Vagina (tissue), 2 donors: ENCODE measurements at regions not wholly inside any gene's neighbourhood (a gene's known extent, or its start where the extent isn't known, plus 50 kb on each side); places are given as distances from the start of the nearest gene placed in this dataset.

Experiments used
- CTCF ChIP-seq, 3 experiments: fragments of 450-650 bp in 2 of 3; fragments of 200-600 bp in 1 of 3; sonication (generic) in 1 of 3; IDR thresholded peaks; one replicate each; pipeline ENCODE4 v1.5.1; 2017 to 2019; ENCODE audit warnings: antibody characterized with exemption in 3 of 3, mild to moderate bottlenecking in 2 of 3, moderate library complexity in 2 of 3
- POLR2A ChIP-seq, 2 donors: fragments of 450-650 bp; IDR thresholded peaks; one replicate each; pipeline ENCODE4 v1.6.1; 2017; ENCODE audit warnings: antibody characterized with exemption in 2 of 2, mild to moderate bottlenecking in 2 of 2, moderate library complexity in 2 of 2

- TF ChIP-seq POLR2A (IDR thresholded peaks at IDR 0.05): no peak
- no peak for TF ChIP-seq CTCF (IDR thresholded peaks at IDR 0.05)
Observed at GRCh38 chr9:82080265-82080664, 91.7 kb downstream of the SPATA31D1 start.
